Amniotic epithelial cell (primary cell): ENCODE measurements at regions not wholly inside any gene's neighbourhood (a gene's known extent, or its start where the extent isn't known, plus 50 kb on each side); places are given as distances from the start of the nearest gene placed in this dataset.
A peak's percentile ranks its signal among the peaks of the same experiment; 100 is the strongest.
"Not testable (repeated sequence)": the region's sequence is repeated elsewhere in the genome, so short reads cannot be mapped to it uniquely, and the experiment has no call there.

Experiments
- DNase-seq: peaks from one replicate; pipeline ENCODE4 v3.0.0-alpha.2; 2010; ENCODE audit warnings: low read depth

GRCh38 chr6:23754197-23754596 lies 371.8 kb upstream of the NRSN1 start:
- no peak for DNase-seq

- no peak for DNase-seq
These were observed 350.9 kb upstream of the NRSN1 start for GRCh38 chr6:23775127-23775526.

DNA sequence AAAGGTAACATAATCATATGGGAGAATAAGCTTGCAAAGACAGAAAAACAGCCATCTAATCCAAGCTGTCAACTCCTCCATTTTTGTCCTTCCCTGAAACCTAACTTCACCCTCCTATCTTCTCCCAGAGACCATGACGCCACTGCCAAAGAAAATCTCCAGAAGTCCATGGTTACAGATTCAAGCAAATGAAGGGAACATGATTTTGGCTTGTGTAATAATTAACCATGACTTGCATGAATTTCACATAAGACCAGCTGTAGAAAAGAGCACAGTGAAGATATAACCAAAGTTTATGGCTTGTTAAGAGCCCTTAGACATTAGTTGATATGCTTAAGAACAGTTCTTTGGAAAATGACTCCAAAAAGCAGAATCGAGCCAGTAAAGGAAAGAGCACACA lies 342.1 kb upstream of the NRSN1 start:
- DNase-seq: no peak

- no peak for DNase-seq
These were observed 341.6 kb upstream of the NRSN1 start for GRCh38 chr6:23784301-23784919.

GRCh38 chr6:23790756-23791155 lies 335.3 kb upstream of the NRSN1 start:
- no peak for DNase-seq

- no peak for DNase-seq
These were observed 329.0 kb upstream of the NRSN1 start for GRCh38 chr6:23797041-23797440.

DNA sequence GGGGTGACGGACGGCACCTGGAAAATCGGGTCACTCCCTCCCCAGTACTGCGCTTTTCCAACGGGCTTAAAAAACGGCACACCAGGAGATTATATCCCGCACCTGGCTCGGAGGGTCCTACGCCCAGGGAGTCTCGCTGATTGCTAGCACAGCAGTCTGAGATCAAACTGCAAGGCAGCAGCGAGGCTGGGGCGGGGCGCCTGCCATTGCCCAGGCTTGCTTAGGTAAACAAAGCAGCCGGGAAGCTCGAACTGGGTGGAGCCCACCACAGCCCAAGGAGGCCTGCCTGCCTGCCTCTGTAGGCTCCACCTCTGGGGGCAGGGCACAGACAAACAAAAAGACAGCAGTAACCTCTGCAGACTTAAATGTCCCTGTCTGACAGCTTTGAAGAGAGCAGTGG lies 321.7 kb upstream of the NRSN1 start:
- DNase-seq: not testable (repeated sequence)

DNA sequence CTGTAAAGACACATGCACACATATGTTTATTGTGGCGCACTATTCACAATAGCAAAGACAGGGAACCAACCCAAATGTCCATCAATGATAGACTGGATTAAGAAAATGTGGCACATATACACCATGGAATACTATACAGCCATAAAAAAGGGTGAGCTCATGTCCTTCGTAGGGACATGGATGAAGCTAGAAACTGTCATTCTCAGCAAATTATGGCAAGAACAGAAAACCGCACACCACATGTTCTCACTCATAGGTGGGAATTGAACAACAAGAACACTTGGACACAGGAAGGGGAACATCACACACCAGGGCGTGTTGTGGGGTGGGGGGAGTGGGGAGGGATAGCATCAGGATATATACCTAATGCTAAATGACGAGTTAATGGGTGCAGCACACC lies 304.9 kb upstream of the NRSN1 start:
- DNase-seq: not testable (repeated sequence)

DNA sequence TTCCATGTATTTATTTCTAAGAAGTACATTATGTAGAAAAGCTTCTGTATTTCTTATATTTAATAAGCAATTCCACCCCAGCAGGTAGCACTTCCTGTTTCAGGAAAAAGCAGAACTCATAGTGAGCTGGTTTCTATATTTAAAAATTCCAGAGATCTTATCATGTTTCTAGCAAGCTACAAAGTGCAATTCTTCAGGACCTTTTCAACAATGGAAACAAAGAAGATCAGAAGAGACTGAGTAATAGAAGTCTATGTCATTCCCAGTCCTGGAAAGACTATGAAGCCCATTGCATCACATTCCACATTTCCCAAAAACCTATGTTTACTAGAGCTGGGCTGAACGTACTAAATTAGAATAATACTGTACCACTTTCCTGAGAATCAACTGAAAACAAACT lies 302.6 kb upstream of the NRSN1 start:
- no peak for DNase-seq

GRCh38 chr6:23826572-23826971 lies 299.4 kb upstream of the NRSN1 start:
- no peak for DNase-seq

DNA sequence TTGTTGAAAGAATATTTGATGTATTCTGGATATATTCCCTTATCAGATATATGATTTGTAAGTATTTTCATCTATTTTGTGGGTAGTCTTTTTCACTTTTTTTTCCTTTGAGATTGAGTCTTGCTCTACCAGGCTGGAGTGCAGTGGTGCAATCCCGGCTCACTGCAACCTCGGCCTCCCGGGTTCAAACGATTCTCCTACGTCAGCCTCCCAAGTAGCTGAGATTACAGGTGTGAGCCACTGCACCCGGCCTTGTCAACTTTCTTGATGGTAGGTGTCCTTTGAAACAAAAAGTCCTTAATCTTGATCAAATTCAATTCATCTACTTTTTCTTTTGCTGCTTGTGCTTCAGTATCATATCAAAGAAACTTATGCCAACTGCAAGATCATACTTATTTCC lies 297.2 kb upstream of the NRSN1 start:
- DNase-seq: no peak

DNA sequence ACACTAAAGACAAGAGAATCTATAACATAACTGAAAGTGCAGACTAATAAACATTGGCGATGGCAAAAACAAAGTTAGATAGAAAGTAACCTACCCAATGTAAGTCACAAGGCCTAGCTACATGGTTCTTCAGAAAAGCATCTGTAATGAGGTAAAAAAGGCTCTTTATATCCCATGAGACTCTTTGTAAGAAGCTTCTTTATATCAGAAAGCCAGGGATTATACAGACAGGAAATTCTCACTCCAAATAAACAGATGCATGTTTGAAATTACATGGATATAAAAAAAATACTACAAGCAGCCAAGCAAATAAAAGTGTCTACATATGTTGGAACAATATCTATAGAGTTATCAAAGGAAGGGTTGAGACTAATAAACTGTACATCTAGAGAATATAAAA lies 284.9 kb upstream of the NRSN1 start:
- no peak for DNase-seq

DNA sequence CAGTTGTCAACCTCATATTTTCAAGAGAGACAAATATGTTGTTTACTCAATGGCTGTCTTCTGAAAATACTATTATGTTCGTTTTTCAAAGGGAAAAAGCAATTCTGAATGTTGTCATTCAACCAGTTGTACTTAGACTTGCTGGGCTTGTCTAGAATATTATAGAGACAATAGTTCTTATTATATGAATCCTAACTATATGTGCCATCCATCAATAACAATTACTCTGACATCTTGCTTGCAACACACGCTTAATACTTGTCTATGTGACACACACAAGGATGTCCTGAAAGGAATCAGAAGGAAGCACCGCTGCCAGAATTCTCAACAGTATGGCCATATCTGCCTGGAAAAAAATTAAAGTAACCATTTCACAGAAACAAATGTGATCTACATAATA lies 283.3 kb upstream of the NRSN1 start:
- no peak for DNase-seq

DNA sequence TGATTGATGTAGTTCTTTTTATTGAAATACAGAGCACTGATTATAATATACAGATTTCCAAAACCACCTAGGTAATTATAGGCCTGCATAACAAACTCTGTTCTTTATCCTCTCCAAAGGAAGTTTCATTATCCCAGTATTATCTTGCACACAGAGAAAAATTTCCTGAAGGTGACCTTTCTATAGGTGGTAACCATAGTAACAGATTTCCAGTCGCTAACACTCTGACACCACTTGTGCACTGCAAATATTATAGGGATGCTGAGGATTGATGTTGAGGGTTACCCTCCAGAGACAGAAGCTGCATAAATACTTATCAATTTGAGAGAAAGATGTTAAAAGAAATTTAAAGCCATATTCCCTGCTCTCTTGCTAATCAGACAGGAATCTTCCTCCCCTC lies 274.5 kb upstream of the NRSN1 start:
- DNase-seq: no peak

DNA sequence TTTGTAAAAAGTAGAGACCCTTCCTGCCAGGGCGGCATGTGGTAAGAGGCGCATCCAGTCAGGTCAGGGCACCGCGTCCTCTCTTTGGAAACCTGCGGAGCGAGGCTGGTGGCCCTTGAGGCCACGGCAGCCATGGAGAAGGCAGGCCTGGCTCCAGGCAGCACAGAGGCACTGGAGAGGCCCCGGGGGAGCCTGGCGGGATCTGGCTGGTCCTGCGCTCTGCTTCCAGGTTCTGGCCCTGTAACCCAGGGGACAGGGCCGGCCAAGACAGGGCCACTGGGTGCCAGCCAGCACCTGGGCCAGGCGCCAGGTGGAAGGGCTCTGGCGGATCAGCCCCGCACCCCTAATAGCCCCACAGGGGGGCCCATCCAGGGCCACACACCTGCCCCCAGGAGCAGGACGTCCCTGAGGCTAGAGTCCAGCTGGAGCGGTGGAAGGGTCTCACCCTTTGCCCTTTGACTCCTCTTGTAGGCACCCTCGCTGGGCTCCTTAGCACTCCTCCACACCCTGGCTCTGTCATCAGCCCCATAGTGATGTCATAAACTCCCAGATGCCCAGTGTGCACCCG lies 272.4 kb upstream of the NRSN1 start:
- DNase-seq: not testable (repeated sequence)

DNA sequence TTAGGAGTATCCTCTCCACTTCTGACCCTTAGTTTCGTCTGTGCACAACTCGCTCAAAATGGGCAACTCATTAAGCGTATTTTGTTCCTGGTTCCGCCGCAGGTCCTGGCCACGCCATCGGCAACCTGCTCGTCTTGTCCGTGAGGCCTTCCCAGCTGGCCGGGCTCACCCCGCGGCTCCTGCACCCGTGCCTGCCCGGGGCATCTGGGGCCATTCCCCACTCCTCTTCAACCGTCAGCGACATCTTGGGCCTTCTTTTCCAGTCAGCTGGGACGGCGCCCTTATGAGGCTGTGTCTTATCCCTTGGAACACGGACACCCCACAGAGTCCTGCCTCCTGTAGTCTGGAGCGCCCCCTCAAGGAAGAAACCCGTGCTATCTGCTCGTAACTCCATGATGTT lies 271.9 kb upstream of the NRSN1 start:
- DNase-seq: not testable (repeated sequence)

DNA sequence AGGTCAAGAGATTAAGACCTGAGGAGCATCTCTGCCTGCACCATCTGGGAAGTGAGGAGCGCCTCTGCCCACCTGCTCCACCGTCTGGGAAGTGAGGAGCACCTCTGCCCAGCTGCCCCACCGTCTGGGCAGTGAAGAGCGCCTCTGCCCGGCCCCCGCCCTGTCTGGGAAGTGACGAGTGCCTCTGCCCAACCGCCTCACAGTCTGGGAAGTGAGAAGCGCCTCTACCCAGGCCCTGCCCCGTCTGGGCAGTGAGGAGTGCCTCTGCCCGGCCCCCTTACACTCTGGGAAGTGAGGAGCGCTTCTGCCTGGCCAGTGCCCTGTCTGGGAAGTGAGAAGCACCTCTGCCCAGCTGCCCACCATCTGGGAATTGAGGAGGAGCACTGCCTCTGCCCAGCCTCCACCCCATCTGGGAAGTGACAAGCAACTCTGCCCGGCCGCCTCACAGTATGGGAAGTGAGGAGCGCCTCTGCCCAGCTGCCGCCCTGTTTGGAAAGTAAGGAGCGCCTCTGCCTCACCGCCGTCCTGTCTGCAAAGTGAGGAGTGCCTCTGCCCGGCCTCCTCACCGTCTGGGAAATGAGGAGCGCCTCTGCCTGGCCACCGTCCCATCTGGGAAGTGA lies 270.4 kb upstream of the NRSN1 start:
- DNase-seq: no peak

DNA sequence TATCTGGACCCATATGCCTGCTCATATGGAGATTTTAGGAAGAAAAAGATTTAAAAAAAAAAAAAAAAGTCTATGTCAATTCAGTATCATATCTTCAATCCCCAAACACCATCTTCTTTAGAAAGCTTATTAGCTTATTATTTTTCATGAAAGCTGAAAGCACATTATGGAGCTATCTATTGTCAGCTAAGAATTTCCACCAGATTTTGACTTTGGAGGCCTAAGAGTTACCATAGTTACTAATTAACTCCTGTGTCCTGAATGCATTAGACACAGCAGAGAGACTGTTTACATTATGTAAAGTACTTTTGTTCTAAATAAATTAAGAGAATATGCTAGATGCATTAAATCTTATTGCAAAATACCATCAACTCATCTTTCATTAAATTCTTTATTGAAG lies 255.5 kb upstream of the NRSN1 start:
- no peak for DNase-seq

GRCh38 chr6:23873161-23873560 lies 252.9 kb upstream of the NRSN1 start:
- DNase-seq: no peak

DNA sequence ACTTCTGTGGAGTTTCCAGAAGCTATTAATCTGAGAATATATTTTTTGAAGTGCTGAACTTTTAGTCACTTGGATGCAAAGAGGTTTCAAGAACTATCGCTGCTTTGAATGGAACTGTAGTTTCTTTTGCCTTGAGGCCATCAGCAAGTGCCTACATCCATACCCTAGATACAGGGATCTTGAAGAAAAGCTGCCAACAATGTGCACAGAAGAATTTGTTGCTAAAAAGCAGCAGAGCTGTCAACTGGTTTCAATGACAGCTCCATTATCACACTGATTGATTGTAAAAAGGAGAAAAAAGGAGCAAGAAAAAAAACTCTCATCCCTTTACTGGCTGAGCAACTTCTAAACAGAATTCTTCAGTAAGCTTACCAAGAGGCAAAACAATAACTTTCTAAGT lies 251.0 kb upstream of the NRSN1 start:
- no peak for DNase-seq

GRCh38 chr6:23879816-23880215 lies 246.2 kb upstream of the NRSN1 start:
- DNase-seq: no peak

DNA sequence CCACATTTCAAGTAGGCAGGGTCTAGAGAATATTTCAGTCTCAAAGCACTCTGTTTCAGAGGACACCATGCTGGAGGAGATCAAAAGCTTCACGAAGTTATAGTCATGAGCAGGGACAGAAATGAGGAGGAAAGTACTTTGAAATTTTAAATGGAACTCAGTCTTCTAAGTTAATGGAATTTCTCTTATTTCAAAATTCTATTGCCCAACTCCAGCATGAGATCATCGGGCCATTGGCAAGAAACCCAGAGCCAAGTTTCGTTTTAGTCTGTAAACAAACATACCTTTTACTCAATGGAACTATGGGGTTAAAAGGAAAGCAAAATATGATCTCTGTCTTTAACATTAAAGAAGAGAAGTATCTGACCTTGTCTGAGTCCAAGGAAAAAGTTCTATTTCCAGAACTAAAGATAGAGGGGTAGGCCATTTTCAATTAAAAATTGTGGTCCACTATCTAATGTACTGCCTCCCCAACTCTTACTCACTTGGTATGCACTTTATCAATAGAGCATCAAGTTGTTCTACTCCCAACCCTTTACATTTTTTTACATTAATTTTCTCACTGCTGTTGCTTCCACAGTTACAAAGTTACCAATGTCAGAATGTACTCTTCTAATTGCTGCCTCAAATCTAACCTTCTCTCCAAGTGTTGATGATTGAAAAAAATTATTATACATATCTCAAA lies 235.3 kb upstream of the NRSN1 start:
- DNase-seq: peak; percentile 4

GRCh38 chr6:23905133-23905815 lies 220.7 kb upstream of the NRSN1 start:
- no peak for DNase-seq
